ENCODE measurements at regions not wholly inside any gene's neighbourhood (a gene's known extent, or its start where the extent isn't known, plus 50 kb on each side); places are given as distances from the start of the nearest gene placed in this dataset.
"Not testable (repeated sequence)": the region's sequence is repeated elsewhere in the genome, so short reads cannot be mapped to it uniquely, and the experiment has no call there.

GRCh38 chr15:35937380-35937779 is 391.4 kb upstream of the DPH6 start:
- no peak for DNase-seq

DNA sequence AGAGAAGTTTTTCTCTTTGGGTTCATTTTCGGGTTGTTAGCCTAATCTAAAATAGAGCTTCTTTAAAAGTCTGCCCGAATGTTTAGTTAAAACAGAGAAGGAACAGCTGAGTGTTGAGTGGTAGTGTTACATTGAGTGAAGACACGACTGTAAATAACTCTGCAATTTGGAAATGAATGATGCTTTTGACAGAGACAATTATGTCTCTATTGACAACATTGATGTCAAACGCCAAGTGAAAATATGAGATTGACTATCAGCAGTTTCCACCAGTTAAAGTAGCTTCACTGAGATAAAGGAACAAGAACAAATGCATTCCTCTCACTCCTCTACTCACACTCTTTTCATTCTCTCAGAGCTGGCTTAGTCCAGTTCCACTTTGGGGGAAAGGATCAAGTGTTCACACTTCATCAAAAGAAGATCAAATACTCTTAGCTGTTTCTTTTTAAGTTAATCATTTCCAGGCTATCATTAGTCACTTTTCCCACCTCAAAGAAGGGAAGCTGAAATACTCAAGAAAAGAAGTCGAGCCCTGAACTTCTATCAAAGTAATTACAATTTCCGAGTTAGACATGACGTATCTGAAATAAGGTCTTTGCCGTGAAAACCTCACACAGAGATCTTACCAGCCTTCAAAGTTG is 399.1 kb upstream of the DPH6 start:
- no peak for DNase-seq

DNA sequence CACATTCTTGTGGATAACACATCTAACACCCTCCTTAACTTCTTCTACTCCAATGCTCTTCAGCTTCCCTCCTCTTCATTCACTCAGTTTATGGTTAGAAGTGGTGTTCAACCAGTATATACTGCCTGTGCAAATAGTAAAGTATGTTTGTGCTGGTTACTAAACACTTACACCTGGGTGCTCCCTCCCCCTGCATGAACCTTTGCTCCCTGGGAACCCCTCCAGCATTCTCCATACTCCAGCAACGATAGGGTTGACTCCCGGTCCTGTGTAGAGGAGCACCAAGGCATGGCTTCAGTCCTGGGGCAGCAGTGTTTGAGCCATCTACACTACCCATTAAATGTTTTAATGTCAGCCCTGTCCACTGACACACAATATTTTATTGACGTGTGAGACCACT is 407.5 kb upstream of the DPH6 start:
- DNase-seq, result no peak

DNA sequence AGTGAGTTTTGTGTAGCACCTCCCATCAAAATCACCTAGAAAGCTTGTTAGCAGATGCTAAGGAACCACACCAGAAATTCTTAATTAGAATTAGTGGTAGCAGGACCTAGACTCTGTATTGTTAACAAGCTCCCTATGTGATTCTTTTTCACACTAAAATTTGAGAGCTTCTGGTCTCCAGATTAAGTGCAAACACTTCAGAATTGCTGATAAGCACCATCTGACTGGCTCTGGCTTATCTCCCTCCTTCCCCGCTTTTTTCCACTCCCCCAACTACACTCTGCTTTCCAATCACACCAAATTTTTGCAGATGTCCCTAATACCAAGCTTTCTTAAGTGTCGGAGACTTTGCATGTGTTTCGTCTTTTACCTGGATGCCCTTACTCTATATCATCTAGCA is 410.1 kb upstream of the DPH6 start:
- no peak for DNase-seq

DNA sequence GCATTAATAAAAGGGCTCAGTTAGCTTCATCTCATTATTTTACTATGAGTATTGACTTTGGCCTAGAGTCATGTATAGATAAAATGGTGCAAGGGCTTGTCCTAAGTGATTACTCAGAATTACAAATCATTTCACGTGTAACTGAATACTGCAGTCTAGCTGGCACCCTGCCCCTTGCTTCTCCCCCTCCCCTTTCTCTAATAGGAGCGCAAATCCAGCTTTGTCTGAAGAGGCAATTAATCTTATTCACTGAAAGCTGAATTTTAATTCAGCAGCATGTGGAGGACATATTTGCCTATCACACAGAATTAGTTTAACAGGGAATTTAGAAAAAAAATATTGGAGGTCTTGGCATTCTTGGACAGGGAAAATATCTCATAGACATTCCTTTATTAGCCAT is 412.1 kb upstream of the DPH6 start:
- DNase-seq, result peak; percentile 82

DNA sequence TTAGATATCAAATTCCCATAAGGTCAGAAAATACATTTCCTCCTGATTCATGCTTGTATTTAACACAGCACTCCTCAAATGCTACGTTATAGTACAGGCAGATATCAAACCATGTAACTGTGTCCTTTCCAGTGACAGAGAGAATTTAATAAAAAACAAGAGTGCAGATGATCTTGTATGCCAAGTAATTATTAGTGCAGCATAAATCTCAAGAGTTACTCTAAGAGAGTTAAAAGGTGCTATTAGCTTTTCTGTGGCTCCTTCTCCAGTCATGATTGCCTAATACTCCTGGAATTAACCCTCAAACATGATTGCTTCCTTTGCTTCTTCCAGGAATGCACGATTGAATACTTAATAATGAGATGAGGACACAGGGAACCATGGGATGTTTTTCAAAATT is 413.0 kb upstream of the DPH6 start:
- no peak for DNase-seq

GRCh38 chr15:35963326-35963725 is 417.4 kb upstream of the DPH6 start:
- DNase-seq, result no peak

GRCh38 chr15:35966781-35967180 is 420.8 kb upstream of the DPH6 start:
- DNase-seq, result no peak

DNA sequence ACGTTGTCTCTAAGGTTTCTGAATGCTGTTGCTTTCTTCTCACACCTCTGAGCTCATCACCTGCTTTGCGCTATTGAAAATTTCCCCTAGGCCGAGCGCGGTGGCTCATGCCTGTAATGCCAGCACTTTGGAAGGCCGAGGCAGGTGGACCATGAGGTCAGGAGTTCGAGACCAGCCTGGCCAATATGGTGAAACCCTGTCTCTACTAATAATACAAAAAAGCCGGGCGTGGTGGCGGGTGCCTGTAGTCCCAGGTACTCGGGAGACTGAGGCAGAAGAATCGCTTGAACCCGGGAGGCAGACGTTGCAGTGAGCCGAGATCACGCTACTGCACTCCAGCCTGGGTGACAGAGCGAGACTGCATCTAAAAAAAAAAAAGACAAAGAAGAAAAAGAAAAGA is 422.0 kb upstream of the DPH6 start:
- not testable (repeated sequence) for DNase-seq

DNA sequence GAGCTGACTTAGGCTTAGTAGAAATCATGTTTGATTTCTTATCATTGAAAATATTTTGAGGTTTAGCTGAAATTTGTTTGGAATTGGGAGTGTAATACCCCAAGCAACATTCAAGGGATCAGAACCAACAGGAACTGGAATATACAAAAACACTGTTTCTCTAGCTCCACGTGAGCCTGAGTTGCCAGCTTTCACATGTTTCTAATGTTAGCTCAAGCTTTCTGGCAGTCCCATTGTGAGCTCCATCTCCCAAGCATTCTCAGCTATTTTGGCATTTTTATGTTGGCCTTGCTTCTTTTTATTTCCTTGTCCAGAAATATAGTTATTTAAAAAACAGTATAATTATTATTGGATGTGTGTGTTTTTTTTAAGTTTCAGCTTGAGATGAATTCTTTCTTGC is 427.1 kb upstream of the DPH6 start:
- DNase-seq, result no peak

DNA sequence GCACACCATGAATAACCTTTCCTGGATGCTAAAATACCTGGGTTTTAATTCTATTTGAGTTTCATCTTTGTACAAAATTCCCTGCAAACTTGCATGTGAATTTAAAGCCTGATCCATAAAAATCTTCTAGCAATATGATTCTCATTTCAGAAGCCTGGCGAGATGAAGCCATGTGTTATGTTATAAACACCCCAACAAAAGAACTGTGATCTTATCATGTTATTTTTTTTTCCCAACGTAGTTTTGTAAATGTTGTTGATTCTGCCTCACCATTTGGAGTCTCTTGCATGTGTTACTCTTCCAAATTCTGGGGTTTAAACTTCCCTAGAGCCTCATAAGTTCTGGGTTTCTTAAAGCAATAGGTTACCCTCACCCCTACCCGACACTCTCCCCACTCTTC is 428.1 kb upstream of the DPH6 start:
- DNase-seq, result no peak

GRCh38 chr15:35975941-35976340 is 430.0 kb upstream of the DPH6 start:
- DNase-seq, result no peak

DNA sequence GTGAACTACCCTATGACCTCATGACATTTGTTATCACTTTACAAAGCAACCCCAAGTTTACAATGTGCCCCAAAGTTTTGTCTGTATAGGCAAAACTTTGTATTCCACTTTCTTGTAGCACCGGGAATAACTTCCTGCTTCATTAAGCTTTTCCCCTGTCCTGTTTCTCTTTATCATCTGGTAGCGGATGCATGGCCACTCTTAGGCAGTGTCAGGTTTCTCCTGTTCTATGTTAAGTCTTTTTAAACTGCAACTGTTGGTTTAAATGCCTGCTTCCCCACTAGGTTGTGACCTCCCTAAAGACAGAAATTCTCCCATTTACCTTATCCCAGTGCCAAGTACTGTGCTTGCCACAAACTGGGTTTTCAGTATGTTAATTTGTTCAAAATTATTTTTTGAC is 433.6 kb upstream of the DPH6 start:
- no peak for DNase-seq

- no peak for DNase-seq
Measured at GRCh38 chr15:35980719-35981118, 434.8 kb upstream of the DPH6 start.

- DNase-seq, result no peak
Measured at GRCh38 chr15:35986191-35986721, 440.3 kb upstream of the DPH6 start.

DNA sequence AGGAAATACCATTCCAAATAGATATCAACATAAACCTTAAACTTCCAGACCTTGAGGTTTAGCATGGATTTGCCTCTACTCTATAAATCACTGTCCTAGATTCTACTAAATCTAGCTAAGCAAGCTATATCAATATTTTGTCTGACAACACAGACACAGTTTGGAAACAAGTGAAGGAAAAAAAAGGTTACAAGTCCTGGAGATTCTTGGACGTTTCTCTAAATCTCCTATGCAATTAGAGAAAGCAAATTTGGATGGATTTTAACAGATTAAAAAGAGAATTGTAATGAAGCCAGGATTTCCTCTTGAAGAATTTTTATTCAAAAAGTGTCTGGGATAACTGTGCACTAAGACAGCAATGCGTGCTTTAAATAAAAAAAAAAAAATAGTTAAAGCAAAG is 441.1 kb upstream of the DPH6 start:
- no peak for DNase-seq

DNA sequence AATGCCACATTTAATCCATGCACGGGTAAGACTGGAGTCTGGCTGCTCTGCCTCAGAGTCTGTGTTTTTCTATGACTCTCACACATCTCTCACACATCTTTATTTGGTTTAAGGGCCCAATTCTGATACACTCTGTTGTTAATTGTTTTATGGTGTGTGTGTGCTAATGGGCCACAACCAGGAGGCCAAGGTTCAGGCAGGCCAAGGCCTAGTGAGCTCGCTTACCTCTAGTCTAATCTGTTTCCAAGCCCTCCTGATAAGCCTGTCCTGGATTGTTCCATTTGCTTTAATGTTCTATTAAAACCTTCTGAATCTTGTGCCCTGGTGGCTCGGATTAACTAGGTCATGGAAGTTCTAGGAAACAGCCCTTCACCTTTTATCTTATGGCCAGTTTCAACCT is 445.4 kb upstream of the DPH6 start:
- no peak for DNase-seq

GRCh38 chr15:35992791-35993190 is 446.8 kb upstream of the DPH6 start:
- DNase-seq, result no peak

GRCh38 chr15:35993196-35993595 is 447.2 kb upstream of the DPH6 start:
- DNase-seq, result no peak

DNA sequence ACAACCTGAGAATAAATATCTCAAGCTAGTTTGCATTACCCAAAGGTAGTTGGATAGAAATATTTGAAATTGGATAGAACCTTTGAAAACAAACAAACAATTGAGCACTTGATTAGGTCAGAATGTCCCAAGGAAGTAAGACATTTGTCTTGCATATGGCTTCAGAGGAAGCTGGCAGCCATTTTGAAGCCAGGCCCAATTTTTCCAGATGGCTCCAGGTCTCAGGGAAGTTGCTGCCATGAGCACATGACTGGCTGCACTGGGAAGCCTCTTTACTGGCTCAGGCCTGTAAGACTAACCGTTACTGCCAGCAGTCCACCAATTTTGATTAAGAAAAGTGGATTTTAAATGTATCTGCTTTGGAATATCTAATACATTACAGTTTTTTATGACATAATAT is 448.9 kb upstream of the DPH6 start:
- no peak for DNase-seq

DNA sequence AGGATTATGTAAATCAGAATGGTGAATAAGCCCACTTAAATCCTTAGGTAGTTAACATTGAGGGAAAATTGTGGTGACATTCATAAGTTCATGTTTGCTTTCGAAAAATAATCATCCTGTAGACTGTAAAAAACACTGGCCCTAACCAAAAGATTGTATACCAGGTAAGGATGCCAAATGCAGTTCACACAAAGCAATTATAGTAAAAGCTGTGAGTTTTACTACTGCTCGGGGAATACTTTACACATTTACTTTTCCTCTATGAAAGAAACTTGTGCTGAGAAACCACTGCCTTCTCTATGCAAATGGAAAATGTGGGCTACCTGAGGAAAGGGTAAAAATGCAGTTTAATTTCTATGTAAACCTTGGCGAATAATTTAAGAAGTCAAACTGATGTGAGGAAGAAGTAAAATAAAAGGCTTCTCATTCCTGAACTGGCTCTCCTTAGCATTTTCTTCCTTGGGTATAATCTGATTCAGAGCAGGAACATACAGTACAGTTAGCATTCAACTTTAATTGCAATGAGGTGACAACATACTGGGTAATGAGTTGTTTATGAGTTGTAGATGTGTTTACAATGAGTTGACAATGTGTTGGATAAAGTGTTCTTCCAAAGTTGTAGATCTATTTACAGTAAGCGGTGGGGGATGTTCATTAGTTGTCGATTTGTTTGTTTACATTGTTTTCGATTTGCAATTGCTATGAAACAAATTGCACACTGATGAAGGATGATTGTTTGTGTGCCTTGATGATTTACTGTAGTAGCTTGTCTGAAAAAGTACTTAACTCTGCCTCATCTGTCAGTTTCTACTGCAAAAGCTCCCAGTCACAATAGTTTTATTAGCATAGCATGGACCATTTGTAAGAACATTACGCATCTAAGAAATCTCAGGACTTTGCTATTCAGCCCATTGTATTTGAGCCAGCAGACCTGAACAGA is 453.0 kb upstream of the DPH6 start:
- no peak for DNase-seq

DNA sequence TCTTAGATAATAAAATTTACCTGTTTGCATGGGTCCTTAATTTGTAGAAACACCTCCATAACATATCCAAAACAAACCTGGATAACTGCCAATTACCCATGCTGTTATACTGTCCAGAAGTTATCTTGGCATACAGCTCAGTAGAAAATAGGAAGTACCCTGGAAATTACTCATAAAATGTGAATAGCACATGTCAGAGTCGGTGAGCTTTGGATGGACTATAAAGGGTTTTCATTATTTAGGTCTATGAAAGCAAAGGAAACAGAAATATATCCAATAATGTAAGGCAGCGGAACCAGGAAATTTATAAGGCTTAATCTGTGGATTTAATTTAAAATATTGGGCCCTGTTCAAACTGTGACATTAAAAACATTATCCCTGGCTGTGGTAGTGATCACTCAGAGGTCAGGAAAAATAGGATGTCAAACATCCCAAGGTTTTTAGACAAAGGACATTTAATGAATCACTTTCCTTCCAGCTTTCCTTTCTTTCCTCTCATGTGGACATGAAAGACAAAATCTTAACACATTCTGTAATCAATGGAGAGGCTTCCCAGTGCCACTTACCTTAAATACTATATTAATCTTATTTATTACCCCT is 459.0 kb upstream of the DPH6 start:
- no peak for DNase-seq

DNA sequence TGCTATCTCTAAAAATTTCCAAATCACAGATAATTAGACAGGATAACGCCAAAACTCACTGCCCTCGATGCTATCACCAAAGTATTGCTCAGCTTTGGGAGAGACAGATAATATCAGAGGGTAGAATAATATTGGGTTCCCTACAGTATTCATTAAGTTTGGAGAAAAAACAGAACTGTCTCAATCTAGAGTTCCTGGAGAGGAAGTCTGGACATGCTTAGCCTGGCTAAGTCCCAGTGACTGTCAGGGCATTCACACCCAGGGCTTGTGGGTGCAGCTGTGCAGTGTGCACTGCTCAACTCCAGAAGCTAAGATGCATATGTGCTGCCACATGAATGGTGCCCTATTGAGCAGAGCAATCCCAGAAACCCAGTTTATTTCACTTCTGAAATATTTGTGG is 459.6 kb upstream of the DPH6 start:
- no peak for DNase-seq

DNA sequence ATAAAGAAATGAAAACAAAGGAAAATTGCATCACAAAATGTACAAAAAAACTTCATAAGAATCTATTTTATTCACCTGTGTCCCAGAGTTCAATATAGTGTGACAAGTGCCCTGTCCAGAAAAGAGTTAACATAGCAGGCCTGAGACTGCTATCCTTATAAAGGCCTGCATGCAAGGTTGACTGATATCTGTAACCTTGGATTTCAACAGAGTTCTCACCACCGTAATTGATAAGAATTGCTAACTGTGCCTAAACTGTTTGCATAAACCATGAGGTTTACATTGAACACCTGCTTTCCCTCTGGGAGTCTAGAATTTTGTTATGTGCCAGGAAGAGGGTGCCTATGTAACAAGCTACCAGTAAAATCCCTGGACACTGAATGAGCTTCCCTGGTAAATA is 461.7 kb upstream of the DPH6 start:
- no peak for DNase-seq

Data from NCI-H1694 (cell line).